B cell (primary cell): ENCODE measurements at regions not wholly inside any gene's neighbourhood (a gene's known extent, or its start where the extent isn't known, plus 50 kb on each side); places are given as distances from the start of the nearest gene placed in this dataset.

Experiments
- ATAC-seq: fragments of 200-7000 bp; cut with Tn5 transposase; one replicate; pipeline ENCODE4 v1.10.0; 2021; ENCODE audit warnings: low read depth, mild to moderate bottlenecking, moderate number of reproducible peaks, moderate library complexity
- CTCF ChIA-PET: fragments of 350-600 bp; sonication (Branson Sonifier 250); formaldehyde crosslinking; loops from one replicate; lab custom pipeline; 2021; ENCODE audit warnings: antibody characterized with exemption, inconsistent platforms; lab: Charles Lee
- POLR2A ChIA-PET: fragments of 350-600 bp; sonication (Branson Sonifier 250); formaldehyde crosslinking; loops from one replicate; lab custom pipeline; 2021; ENCODE audit warnings: antibody characterized with exemption; lab: Charles Lee
- DNase-seq: peaks from one replicate; pipeline ENCODE4 v3.0.0; 2013
- H2AFZ ChIP-seq: 2 replicates; pipeline ENCODE4 v1.6.1; 2012; ENCODE audit warnings: mild to moderate bottlenecking, low read depth, low read length; ENCODE audit not compliant: insufficient read depth, poor library complexity, severe bottlenecking
- H3K27ac ChIP-seq, 2 donors: 1 replicate in 1 of 2; 2 replicates in 1 of 2; pipeline ENCODE4 v1.5.1; 2012 to 2013; ENCODE audit warnings: low read length in 2 of 2, mild to moderate bottlenecking in 2 of 2, moderate library complexity in 1 of 2
- H3K27me3 ChIP-seq, 4 experiments: fragments of 200-600 bp in 1 of 4; sonication (generic) in 1 of 4; replicated peaks in 1 of 4; 1 replicate in 2 of 4; 2 replicates in 2 of 4; pipeline versions ENCODE4 v1.6.1 to v1.7.0; 2013 to 2016; ENCODE audit warnings: low read length in 3 of 4, mild to moderate bottlenecking in 2 of 4, mixed read lengths in 1 of 4, moderate library complexity in 1 of 4; ENCODE audit not compliant: insufficient read depth in 4 of 4, control insufficient read depth in 3 of 4; ENCODE audit errors: control extremely low read depth in 1 of 4
- H3K36me3 ChIP-seq, 2 experiments: replicated peaks in 1 of 2; 1 replicate in 1 of 2; 2 replicates in 1 of 2; pipeline versions ENCODE4 v1.6.1 to v1.7.1; 2013; ENCODE audit warnings: low read length in 1 of 2; ENCODE audit not compliant: insufficient read depth in 2 of 2, control insufficient read depth in 1 of 2; ENCODE audit errors: control extremely low read depth in 1 of 2, extremely low read depth in 1 of 2
- H3K4me1 ChIP-seq, 2 donors: fragments of 200-600 bp in 1 of 2; sonication (generic) in 1 of 2; 1 replicate in 1 of 2; 2 replicates in 1 of 2; pipeline versions ENCODE4 v1.5.1 to v1.6.1; 2013 to 2017; ENCODE audit warnings: low read length in 2 of 2; ENCODE audit not compliant: control insufficient read depth in 2 of 2, insufficient read depth in 2 of 2
- H3K4me2 ChIP-seq: replicated peaks from 2 replicates; pipeline ENCODE3; 2012; ENCODE audit warnings: mild to moderate bottlenecking, low read depth, low read length; ENCODE audit not compliant: poor library complexity, severe bottlenecking
- H3K4me3 ChIP-seq, 5 experiments: fragments of 200-600 bp in 1 of 5; sonication (generic) in 1 of 5; 1 replicate in 3 of 5; 2 replicates in 2 of 5; pipeline versions ENCODE4 v1.5.1 to v1.7.0; 2011 to 2016; ENCODE audit warnings: low read length in 4 of 5, mild to moderate bottlenecking in 4 of 5, low read depth in 2 of 5, control low read depth in 1 of 5, moderate library complexity in 1 of 5; ENCODE audit not compliant: insufficient read depth in 1 of 5; ENCODE audit errors: control extremely low read depth in 1 of 5, extremely low read depth in 1 of 5
- H3K79me2 ChIP-seq: fragments of 200-600 bp; sonication (generic); one replicate; pipeline ENCODE4 v1.6.0; 2016; ENCODE audit warnings: low read length; ENCODE audit not compliant: control insufficient read depth, insufficient read depth
- H3K9ac ChIP-seq: fragments of 200-600 bp; sonication (generic); 2 replicates; pipeline ENCODE4 v1.6.1; 2017; ENCODE audit warnings: mild to moderate bottlenecking, low read length, moderate library complexity
- H3K9me3 ChIP-seq, 3 donors: one replicate each; pipeline versions ENCODE4 v1.6.1 to v1.7.1; 2013; ENCODE audit warnings: low read length in 2 of 3; ENCODE audit not compliant: control insufficient read depth in 2 of 3, insufficient read depth in 1 of 3; ENCODE audit errors: control extremely low read depth in 1 of 3
- H4K20me1 ChIP-seq: 2 replicates; pipeline ENCODE4 v1.6.0; 2012; ENCODE audit warnings: mild to moderate bottlenecking, low read length; ENCODE audit not compliant: insufficient read depth, control insufficient read depth, poor library complexity, severe bottlenecking
- H3K27ac Mint-ChIP-seq: one replicate; pipeline ENCODE4 v1.8.0; 2021; ENCODE audit warnings: mixed read lengths
- H3K27me3 Mint-ChIP-seq: one replicate; pipeline ENCODE4 v1.8.0; 2021; ENCODE audit warnings: mixed read lengths
- H3K4me1 Mint-ChIP-seq: one replicate; pipeline ENCODE4 v1.8.0; 2021; ENCODE audit warnings: mixed read lengths
- H3K4me3 Mint-ChIP-seq: one replicate; pipeline ENCODE4 v1.8.0; 2021; ENCODE audit warnings: mixed read lengths
- H3K9me3 Mint-ChIP-seq: one replicate; pipeline ENCODE4 v1.8.0; 2022; ENCODE audit warnings: mixed read lengths; ENCODE audit not compliant: insufficient read depth
- CTCF ChIP-seq: fragments of 200-600 bp; IDR thresholded peaks from one replicate; pipeline ENCODE4 v1.8.0; 2022; ENCODE audit warnings: antibody characterized with exemption, mild to moderate bottlenecking
- EZH2 ChIP-seq: IDR thresholded peaks from 2 replicates; pipeline ENCODE4 v1.6.1; 2012; ENCODE audit warnings: borderline replicate concordance, low read depth, mild to moderate bottlenecking, moderate library complexity, low read length; ENCODE audit not compliant: insufficient read depth, poor library complexity, severe bottlenecking
- WGBS: methylation state at CpG from one replicate; pipeline ENCODE4 v1.1.5; 2013; ENCODE audit warnings: missing lambda C conversion rate; ENCODE audit not compliant: insufficient coverage; 5-methylcytosine and 5-hydroxymethylcytosine counted together
- intact Hi-C: fragments of 100-400 bp; cut with micrococcal nuclease; formaldehyde crosslinking; loops from one replicate; pipeline ENCODE4 v1.10.0; 2022

- H2AFZ ChIP-seq, result no peak overlapping the region
- H3K4me1 Mint-ChIP-seq, result no peaks in the 10 kb centered on the region
- POLR2A ChIA-PET, result no interaction called here
- WGBS, result 69% methylated on average over 4 of the region's 9 CpGs
- ATAC-seq, result no peak
- H3K27me3 ChIP-seq, result no peaks in the 10 kb centered on the region
- H3K9ac ChIP-seq, result no peak overlapping the region
- H3K27ac ChIP-seq, result no peak overlapping the region
- no peak for DNase-seq
- H3K4me1 ChIP-seq, result no peaks in the 10 kb centered on the region
- no peak overlapping the region for H3K4me3 Mint-ChIP-seq
- CTCF ChIA-PET, result no interaction called here
- H3K4me3 ChIP-seq, result no peak overlapping the region
- H3K27ac Mint-ChIP-seq, result no peak overlapping the region
- no peaks in the 10 kb centered on the region for H4K20me1 ChIP-seq
- no peaks in the 10 kb centered on the region for H3K36me3 ChIP-seq
- H3K79me2 ChIP-seq, result no peaks in the 10 kb centered on the region
- intact Hi-C loops, result loop anchor here (10.0 kb wide), 1 partner anchor 64 kb away; no protein-coding TSS in a partner anchor
- peaks cover 1% of the 10 kb centered on the region for H3K9me3 Mint-ChIP-seq
- H3K4me2 ChIP-seq, result no peak overlapping the region
- TF ChIP-seq CTCF (no peak), EZH2 (no peak)
- H3K27me3 Mint-ChIP-seq, result no peaks in the 10 kb centered on the region
- peaks cover 0 to 18% (median 0%) of the 10 kb centered on the region in 3 donors for H3K9me3 ChIP-seq
These were observed 298.0 kb downstream of the MAP2K4 start for GRCh38 chr17:12318571-12319266.

GRCh38 chr17:12320286-12320685, 299.6 kb downstream of the MAP2K4 start:
- CTCF ChIA-PET, result interaction anchor here (0.5 kb wide), 1 partner anchor 138 kb away, joined by 4 read pairs; no protein-coding TSS in a partner anchor
- 82% methylated on average over 4 of the region's 4 CpGs for WGBS
- H3K9me3 ChIP-seq, result peaks cover 0 to 12% (median 0%) of the 10 kb centered on the region in 3 donors
- Mint-ChIP-seq H3K27me3 (no peaks in the 10 kb centered on the region), H3K4me1 (no peaks in the 10 kb centered on the region), H3K27ac (no peak overlapping the region), H3K9me3 (no peaks in the 10 kb centered on the region), H3K4me3 (no peak overlapping the region)
- intact Hi-C loops, result no loop called here
- H3K9ac ChIP-seq, result no peak overlapping the region
- ATAC-seq (no peak), DNase-seq (no peak)
- H3K36me3 ChIP-seq, result no peaks in the 10 kb centered on the region
- POLR2A ChIA-PET, result no interaction called here
- H3K27ac ChIP-seq, result no peak overlapping the region
- TF ChIP-seq EZH2 (no peak), CTCF (no peak)
- H2AFZ ChIP-seq, result no peak overlapping the region
- H3K27me3 ChIP-seq, result no peaks in the 10 kb centered on the region
- H3K4me1 ChIP-seq, result no peaks in the 10 kb centered on the region
- H3K4me2 ChIP-seq, result no peak overlapping the region
- H3K4me3 ChIP-seq, result no peak overlapping the region
- no peaks in the 10 kb centered on the region for H4K20me1 ChIP-seq
- no peaks in the 10 kb centered on the region for H3K79me2 ChIP-seq
